ENCODE measurements at regions not wholly inside any gene's neighbourhood (a gene's known extent, or its start where the extent isn't known, plus 50 kb on each side); places are given as distances from the start of the nearest gene placed in this dataset.

DNA sequence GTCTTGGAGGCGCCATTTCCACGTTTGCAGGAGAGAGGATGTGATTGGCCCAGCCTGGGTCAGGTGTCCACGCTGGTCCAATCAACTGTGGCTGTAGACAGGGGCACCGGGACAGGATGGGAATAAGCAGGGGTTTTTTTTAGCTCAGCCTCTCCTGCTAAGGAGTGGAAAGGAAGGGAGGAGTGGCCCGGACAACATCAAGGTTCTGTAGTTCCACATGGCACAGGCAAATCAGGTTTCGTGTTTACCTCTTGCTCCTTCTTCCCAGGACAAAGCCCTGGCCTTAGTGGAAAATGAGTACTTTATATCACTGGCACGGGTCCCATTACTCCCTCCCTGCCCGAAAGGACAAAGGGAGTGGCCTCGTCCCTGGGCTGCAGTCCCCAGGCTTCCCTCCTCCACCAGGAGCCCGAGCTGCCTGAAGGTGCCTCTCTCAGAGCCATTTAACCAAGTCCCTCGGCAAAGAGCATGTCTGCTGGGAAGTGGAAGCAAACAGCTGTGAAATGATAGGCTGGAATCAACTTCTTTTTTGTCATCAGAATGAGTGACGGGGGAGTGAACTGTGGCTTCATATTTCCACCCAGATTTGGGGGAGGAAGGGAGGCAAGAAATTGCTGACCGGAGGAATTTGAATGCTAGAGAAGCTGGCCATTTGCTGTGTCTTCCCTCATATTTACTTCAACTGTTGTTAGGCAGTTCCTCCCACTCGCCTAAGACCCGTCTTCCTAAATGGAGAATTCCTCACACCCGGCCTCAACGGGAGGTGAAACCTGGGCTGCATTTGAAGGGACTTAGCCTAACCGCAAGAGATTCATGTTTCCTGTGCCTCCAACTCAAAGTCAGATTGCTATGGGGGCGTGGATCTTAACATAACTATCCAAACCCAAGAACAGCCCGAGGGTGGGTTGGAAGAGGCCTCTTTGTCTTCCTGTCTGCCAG lies 84.9 kb upstream of the SLC44A3 start:
- no peak for DNase-seq

DNA sequence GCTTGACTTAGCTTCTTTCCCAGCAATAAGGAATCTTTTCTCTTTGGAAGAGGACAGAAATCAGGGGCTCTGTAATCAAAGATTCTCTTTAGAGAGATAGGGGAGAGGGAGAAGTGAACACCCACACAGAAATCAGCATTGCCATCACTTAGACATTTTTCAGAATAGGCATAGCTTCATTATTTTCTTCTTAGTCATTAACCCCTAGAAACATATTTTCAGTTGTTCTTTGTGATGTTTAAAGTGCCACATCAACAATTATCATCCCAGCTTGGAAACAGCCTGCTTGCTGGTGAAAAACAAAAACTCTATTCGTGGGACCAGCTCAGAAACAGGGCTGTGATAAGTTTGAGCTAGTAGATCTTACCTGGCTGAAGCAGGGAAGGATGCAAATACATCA lies 88.3 kb upstream of the SLC44A3 start:
- DNase-seq, result no peak

DNA sequence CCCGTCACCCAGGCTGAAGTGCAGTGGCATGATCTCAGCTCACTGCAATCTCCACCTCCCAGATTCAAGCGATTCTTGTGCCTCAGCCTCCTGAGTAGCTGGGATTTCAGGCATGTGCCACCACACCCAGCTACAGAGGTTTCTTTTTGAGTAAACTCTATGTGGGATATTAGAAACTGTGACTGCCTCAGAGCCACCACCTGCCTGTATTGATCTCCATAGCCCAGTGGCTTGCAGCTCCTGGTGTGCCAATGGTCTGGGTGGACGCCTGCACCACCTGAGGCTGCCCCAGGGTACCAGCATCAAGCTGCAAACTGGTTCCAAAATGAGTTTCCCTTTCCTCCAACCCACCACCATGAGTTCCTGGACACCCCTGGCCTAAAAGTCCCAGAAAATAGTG lies 89.7 kb upstream of the SLC44A3 start:
- DNase-seq, result no peak

DNA sequence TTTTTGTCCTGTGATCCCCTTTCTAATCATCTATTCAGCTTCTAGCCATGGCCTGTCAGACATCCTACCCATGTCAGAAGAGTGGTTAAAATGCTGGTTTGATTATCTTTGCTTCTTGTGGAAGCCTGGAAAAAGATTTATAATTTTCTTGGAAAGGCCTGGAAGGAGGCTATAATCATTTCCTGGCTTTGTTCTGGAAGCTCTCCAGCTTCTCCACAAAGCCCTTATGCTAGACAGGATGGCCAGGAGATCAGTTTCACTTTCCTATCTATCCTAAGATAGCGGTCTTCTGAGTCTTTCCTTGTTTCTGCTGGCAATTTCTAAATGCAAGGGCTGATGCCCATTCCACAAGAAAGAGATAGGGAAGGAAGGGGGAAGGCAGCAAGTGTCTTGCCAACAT lies 90.9 kb upstream of the SLC44A3 start:
- no peak for DNase-seq

DNA sequence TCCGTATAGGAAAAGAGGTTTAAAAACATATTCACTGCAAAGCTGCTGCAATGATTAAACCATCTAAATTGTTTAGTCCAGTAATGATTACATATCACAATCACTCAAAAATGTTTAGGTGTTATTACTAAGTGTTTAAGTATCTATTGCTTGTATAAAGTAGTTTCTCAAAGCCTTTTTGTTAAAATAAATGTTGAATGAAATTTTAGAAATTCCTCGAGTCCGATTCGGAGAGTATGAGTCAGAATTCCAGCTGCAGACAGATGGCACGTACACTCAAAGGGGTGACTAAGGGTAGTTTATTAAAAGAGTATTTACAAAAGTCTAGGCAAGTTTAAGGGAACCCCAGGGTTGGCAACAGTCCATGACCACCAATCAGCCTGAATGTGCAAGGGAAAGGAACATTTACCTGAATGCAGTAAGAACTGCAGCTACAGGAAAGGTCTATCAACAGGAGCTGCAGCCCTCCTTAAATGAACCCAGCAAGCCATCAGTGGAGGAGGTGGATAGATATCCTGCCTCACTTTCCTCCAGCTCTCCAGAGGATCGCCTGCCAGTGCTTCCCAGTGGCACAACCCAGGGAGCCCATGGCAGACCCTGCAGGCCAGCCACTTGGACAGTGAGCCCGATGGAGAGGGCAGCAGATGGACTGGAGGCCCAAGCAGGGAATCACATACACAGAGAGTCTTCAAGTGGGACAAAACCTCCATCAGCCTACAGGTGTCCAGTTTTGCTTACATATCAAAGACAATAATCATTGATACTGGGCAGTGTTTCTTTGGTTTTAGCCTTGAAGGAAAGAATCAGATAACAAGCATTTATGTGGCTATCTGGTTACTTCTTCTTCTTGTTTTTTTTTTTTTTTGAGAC lies 92.1 kb upstream of the SLC44A3 start:
- no peak for DNase-seq

DNA sequence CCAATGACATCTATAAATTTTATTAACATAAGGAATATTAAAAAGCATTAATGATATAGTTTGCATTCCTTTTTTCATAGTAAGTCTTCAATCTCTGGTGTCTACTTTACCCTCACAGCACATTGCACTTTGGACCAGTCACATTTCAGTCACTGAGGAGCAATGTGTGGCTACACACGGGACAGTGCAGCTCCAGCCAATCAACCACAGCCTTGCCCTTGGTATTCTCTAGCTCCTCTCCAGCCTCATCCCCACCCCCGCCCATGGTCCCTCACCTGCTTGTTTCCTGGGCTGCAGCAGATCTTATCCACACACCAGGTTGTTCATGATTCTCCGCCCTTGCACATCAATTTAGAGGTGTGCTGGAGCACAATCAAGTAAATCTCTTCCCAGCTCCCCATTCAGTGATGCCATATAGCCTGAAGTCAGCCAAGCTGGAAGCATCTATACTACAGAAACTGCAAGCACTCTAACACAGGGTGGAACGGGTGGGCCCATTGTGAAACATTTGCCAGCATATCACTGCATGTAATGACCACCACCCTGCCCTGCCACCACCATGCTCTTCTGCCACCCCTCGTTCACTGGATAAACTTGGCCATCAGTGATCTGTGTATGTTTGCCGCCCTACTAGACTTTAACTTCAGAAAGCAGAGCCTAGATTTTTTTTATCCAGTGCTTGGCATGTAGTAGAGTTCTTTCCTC lies 93.0 kb upstream of the SLC44A3 start:
- DNase-seq, result no peak

DNA sequence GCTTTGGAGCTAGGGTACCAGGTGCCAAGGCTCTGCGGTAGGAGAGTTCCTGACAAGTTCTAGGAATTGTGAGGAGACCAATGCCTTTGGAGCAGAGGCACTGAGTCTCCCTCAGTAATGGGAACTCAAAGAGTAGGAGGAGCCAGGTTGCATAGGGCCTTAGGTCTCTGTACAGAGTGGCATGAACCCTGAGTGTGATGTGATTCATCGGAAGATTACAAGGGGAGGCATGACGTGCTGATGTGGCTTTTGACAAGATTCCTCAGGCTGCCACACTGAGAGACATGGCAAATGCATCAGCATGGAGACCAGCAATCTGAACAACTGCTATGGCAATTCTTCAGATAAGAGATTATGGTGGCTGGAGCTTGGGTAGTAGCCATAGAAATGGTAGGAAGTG lies 94.6 kb upstream of the SLC44A3 start:
- DNase-seq, result no peak

DNA sequence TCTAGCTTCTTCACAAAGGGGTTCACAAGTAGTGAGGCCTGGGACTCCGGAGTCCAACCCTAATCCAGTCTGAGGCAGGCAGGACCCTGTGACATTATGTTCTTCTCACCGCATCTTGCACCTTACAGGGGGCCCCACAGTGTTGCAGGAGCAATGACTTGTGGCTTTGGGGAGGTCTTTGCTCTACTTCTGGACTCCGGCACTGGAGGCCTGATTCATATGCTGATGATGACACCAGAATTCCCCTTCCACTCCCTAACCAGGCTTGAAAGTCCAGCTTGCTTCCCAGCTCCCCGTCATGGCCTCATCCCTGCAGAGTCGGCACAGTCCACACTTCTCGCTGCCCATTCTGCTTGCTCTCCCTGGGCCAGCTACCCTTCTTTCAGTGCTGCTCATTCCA lies 96.3 kb upstream of the SLC44A3 start:
- no peak for DNase-seq

DNA sequence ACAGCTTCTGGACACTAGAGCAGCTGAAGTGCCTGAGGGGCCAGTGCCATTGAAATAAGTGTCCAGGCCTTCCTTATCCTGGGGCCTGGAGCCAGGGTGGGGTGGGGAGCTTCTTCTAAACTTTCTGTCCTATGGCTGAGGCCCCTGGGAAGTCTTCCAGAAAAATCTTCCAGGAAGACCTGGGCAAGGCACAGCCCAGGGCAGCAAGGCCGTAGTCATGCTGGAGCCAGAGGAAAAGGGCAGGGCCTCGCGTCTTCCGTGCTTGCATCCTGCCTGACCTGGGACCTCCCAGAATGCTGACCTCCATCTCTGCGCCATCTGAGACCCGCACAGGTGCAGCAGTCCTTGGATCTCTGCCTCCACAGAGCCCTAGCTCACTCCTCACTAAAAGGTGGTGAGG lies 96.7 kb upstream of the SLC44A3 start:
- DNase-seq, result no peak

DNA sequence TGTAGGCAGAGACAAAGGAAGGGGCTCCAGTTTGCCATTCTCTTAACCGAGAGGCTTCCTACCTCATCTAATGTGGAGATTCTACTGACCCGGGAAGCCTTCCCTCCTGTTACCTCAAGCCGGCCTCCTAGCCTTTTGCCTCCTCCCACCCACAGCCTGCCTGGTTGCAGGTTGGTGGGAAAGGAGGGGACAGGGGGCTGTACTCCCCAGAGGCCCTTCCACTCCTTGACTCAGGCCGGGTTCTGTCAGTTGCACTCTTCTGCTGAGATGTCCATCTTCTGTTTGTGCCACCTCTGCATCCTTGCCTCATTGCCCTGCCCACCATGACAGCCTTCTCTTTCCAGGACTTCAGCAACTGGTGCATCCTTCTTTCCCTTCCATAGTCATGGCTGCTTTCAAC lies 98.0 kb upstream of the SLC44A3 start:
- DNase-seq, result no peak

DNA sequence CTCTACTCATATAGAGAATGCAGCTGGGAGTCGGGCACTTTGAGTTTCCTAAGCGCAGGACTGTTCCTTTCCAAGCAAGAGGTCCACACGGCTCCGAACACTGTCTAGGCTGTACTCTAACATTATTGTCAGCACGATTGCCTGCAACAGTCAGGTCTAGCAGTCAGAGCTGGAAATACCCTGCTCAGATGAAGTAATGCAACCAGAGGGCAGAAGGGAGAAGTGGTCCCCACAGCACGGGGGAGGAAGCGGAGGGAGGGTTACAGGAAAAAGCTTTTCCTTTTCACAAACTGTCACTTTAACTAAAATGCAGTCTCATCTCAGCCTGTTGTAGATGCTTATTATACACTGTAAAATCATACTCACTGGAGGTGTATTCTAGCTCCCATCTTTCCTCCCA lies 98.9 kb upstream of the SLC44A3 start:
- DNase-seq, result no peak

DNA sequence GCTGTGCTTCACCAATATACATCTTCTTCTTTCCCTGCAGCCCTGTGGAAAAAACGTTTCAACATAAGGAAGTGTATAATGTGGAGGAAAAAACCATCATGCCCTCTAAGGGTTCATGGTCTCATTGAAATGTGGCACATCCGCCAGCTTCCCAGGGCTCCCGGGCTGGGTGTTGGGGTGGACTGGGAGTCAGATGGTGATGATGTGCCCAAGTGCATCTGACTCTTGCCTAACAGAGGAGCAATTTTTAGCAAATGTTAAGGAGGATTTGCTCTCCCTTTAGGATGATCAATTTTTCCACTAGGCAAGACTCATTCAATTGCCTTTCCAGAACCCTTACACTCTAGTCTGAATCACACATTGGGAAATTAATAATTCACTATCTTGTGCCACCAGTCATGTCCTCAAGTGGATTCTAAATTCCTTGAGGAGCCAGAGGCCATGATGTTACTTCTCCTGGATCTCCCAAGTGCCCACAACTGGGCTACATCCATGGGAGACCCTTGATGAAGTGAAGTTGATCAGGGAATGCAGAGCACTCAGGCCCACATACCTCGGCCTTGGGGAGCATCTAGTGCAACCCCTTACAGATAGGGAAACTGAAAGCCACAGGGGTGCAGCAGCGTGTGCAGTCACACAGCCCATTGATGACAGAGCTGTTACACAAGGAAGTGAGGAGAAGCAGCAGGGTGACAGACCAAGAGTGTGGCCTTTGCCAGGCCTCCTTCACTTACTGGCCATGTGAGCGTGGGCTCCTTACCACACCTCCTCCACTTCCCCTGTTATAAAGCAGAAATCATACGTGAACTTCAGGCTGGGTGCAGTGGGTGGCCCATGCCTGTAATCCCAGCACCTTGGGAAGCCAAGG lies 100.0 kb upstream of the SLC44A3 start:
- no peak for DNase-seq

DNA sequence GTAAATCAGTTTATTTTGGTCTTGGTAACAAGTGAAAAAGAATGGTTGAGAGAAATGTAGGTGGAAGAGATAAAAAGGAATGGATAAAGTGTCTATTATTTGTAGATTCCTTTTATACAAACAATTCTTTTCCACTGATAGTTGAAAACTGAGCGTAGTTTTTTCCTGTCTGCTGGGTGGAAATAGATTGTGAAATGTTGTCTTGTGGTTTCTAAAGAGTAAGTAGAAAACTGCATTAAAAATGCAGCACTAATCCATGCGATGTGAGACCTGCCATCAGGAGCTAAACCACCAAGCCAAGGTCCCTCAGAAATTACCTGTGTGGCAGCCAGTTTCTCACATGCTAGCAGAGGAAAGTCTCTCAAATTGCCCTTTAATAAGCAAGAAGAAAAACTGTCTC lies 103.2 kb upstream of the SLC44A3 start:
- no peak for DNase-seq

DNA sequence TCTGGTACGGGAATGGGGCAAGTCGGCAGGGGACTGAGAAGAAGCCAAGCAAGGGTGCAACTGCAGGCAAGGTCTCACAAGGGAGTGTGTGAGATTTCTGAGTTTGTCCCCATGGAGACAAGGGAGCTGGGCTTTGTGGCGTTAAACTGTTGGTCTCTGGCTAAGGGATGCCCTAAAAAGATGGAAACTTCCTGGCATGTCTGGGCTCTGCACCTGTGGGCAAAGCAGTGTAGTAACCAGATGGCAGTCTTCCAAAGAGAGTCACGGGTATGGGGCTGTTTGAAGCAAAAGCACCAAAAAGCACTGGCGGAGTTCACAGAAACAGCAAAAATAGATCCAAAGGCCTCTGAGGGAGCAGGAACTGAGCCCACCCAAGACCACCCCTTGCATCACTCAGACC lies 104.8 kb upstream of the SLC44A3 start:
- DNase-seq, result no peak

DNA sequence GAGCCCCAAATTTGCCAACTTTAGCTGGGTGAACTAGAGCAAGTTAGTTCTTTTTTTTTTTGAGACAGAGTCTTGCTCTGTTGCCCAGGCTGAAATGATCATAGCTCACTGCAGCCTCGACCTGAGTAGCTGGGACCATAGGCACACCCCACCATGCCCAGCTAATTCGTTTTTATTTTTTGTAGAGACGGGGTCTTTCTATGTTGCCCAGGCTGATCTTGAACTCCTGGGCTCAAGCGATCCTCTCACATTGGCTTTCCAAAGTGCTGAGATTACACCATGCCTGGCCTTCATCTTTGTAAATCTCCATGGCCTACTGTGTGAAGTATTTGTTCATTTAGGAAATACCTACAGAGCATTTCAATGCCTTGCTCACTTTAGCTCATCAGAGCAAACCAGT lies 105.6 kb upstream of the SLC44A3 start:
- DNase-seq, result no peak

DNA sequence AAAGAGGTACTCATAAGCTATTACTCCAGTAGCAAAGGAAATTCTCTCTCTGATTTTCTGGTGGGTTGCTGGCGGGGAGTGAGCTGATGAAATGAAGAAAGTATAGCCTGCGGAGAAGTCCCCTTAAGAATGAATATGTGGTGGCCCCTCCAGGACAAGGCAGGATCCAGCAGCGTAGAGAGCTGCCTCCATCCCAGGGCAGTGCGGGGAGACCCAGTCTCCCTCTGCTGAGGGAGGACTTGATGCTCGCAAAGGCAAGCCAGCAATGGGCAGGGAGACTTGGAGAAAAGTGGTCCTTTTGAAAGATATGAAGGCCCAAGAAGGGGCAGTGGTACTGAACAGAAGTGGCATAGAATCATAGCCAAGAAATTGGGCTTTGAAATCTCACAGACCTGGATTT lies 106.0 kb upstream of the SLC44A3 start:
- no peak for DNase-seq

DNA sequence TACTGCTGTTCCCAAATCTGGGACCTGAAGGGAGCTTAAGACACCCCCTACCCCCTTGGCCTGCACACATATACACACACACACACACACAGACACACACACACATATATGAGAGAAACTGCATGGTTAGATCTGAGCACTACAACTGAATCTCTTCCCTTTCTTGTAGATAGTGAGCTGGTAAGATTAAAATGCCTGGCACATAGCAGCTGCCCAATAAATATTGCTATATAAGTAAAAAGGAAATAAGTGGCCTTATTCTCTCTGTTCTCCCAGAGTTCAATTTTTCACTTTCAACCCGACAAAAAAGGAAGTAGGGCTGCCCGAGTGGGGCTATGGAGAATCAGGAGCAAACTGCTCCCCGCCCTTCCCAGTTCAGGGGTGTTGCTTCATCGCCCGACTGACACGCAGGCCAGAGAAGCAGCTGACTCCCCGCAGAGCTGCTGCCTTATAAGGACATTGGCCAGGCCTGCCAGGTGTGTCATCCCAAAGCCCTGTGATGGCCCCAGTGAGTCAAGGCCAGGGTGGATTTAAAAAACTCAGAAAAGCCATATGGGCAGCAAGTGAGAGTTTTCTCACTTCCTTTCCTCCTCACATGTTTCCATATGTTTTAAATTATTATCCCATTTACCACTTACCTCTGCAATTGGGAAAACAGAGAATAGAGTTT lies 106.5 kb upstream of the SLC44A3 start:
- DNase-seq, result no peak

DNA sequence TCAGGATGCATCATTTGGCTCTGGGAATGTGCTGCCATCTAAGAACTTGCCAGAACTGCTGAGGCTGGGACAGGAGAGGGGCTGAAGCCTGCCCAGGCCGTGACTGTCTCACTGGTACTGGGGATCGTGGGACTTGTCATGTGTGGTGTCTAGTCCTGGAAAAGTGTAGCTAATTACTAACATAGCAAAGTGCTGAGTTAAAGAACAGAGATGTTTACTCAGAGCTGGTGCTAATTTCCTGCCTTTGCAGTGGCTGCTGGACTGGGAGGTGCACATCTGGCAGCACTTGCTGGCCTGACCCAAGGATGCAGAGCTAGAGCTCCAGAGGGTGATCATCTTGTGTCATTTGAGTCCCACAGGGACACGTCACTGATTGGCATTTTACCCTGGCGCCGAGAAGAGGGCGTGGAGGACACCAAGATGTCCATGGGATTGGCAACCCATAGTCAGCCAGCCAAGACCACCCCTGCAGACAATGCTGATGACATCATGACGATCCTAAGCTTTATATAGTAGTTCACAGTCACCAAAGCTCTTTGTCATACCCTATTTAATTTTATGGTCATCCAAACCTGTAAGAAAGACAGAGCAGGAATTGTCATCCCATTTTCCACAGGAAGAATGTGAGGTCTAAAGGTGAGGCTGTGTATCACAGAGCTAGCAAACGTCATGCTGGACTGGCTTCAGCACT lies 110.1 kb upstream of the SLC44A3 start:
- no peak for DNase-seq

DNA sequence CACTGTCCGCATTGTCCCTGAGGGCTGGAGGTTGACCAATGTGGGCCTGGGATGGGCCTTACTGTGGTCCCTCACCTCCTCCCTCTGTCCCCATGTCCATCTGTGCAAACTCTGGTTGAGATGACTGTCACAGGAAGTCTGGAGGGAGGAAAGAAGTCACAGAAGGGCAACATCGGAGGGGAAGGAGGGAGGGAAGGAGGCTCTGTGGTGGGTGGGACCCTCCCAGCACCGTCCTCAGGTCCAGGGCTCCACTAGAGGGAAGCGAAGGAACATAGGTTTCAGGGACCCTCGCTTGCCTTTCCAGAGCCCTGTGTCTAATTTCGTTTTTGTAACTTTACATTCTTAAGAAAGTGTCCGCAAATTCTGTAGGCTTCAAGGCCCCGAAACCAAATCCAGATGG lies 111.3 kb upstream of the SLC44A3 start:
- no peak for DNase-seq

DNA sequence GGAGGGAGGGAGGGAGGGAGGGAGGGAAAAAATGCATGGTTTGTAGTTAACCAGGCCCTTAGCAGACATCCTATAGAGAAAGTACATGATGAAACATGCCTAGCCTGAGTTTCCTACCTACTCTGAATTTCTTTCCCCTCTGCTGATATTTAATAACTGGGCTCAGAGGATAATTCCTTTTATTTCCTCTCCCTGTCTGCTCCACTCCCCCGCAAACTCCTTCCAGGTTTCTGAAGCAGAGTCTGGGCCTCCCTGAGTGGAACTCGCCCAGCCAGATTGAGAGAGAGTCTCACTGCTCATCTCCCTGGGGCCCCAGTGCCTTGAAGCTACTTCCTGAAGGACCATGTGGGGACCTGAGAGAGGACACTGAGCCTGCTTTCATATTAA lies 111.9 kb upstream of the SLC44A3 start:
- no peak for DNase-seq
